ENCODE measurements at regions not wholly inside any gene's neighbourhood (a gene's known extent, or its start where the extent isn't known, plus 50 kb on each side); places are given as distances from the start of the nearest gene placed in this dataset.

DNA sequence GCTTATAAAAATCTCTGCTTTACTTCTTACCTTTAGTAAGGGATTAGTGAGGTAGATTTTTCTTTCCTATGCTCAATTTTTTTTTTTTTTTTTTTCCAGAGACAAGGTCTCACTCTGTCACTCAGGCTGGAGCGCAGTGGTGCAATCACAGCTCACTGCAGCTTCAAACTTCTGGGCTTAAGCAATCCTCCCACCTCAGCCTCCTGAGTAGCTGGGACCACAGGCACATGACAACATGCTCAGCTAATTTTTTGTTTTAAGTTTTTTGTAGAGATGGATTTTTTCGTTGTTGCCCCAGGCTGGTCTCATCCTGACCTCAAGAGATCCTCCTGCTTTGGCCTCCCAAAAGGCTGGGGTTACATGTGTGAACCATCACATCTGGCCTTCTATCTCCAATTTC, 58.9 kb upstream of the RREB1 start:
- H2AFZ ChIP-seq (ENCODE audit: low read depth) = no peak overlapping the region
- no peaks in the 10 kb centered on the region for H3K79me2 ChIP-seq (ENCODE audit: insufficient read depth)
- H3K9me2 ChIP-seq = no peaks in the 10 kb centered on the region
- peaks cover 0 to 6% of the 10 kb centered on the region in 2 experiments; a peak in 1 of 4 replicates for H3K4me1 ChIP-seq (ENCODE audit: control insufficient read depth in 1 of 2, insufficient read depth in 2 of 2, low read depth in 1 of 2, low read length in 1 of 2)
- no peaks in the 10 kb centered on the region for H3K27me3 ChIP-seq (ENCODE audit: insufficient read depth)
- no peaks in the 10 kb centered on the region for H3K36me3 ChIP-seq (replicated peaks in 1 of 2; ENCODE audit: control insufficient read depth in 1 of 2, insufficient read depth in 2 of 2, low read length in 1 of 2)
- WGBS (ENCODE audit: low lambda C conversion rate) = 78% methylated on average over 2 of the region's 2 CpGs
- DNase-seq = no peak
- no peak overlapping the region for H3K27ac ChIP-seq (ENCODE audit: low read depth in 2 of 2, low read length in 1 of 2)
- no peaks in the 10 kb centered on the region for H3K9me3 ChIP-seq
- TF ChIP-seq RXRA (IDR thresholded peaks at IDR 0.05; ENCODE audit: borderline replicate concordance, low read depth) (no peak), GABPA (IDR thresholded peaks at IDR 0.05; ENCODE audit: low read depth) (no peak), NRF1 (IDR thresholded peaks at IDR 0.05; ENCODE audit: low read depth, low read length) (no peak), POLR2AphosphoS5 (IDR thresholded peaks at IDR 0.05; ENCODE audit: low read depth, low read length) (no peak)
- no peaks in the 10 kb centered on the region for H4K20me1 ChIP-seq (ENCODE audit: insufficient read depth)
- no peaks in the 10 kb centered on the region for H3F3A ChIP-seq (replicated peaks; ENCODE audit: insufficient read depth)
- no peak overlapping the region for H3K9ac ChIP-seq
- ChIA-PET CTCF (no interaction called here), POLR2A (no interaction called here)
- no peak overlapping the region for H3K4me3 ChIP-seq (ENCODE audit: low read depth in 2 of 2, low read length in 1 of 2)
- H3K4me2 ChIP-seq = no peak overlapping the region

DNA sequence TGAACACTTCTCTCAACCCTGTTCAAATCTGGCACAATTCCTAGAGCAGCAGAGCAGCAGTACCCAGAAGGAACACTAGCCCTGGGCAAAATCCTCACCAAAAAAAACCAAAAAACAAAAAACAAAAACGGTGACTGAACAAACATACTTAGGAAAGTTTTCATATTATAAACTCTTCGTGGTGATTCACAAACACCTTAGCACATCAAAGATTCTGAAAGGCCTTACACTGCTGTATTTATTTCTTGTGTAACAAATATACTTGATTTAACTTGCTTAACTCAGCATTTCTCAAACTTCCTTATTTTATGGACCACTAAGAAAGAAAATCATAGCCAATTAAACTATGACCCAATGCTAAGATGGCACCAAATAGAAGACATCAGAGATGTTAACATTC, 57.8 kb upstream of the RREB1 start:
- no peaks in the 10 kb centered on the region for H3K9me3 ChIP-seq
- 44% methylated on average over 2 of the region's 2 CpGs for WGBS (ENCODE audit: low lambda C conversion rate)
- no peaks in the 10 kb centered on the region for H4K20me1 ChIP-seq (ENCODE audit: insufficient read depth)
- H3K27ac ChIP-seq (ENCODE audit: low read depth in 2 of 2, low read length in 1 of 2) = no peak overlapping the region
- H3K27me3 ChIP-seq (ENCODE audit: insufficient read depth) = no peaks in the 10 kb centered on the region
- H3K4me2 ChIP-seq = no peak overlapping the region
- H3K4me1 ChIP-seq (ENCODE audit: control insufficient read depth in 1 of 2, insufficient read depth in 2 of 2, low read depth in 1 of 2, low read length in 1 of 2) = peaks cover 0 to 6% of the 10 kb centered on the region in 2 experiments; a peak in 1 of 4 replicates
- no peaks in the 10 kb centered on the region for H3K36me3 ChIP-seq (replicated peaks in 1 of 2; ENCODE audit: control insufficient read depth in 1 of 2, insufficient read depth in 2 of 2, low read length in 1 of 2)
- no peak overlapping the region for H2AFZ ChIP-seq (ENCODE audit: low read depth)
- H3K9ac ChIP-seq = no peak overlapping the region
- DNase-seq = no peak
- H3K4me3 ChIP-seq (ENCODE audit: low read depth in 2 of 2, low read length in 1 of 2) = no peak overlapping the region
- CTCF ChIA-PET = no interaction called here
- no peaks in the 10 kb centered on the region for H3K79me2 ChIP-seq (ENCODE audit: insufficient read depth)
- POLR2A ChIA-PET = no interaction called here
- no peaks in the 10 kb centered on the region for H3K9me2 ChIP-seq
- H3F3A ChIP-seq (replicated peaks; ENCODE audit: insufficient read depth) = no peaks in the 10 kb centered on the region
- no peak for TF ChIP-seq FOSL2 (IDR thresholded peaks at IDR 0.05; ENCODE audit: borderline replicate concordance, low read depth)
- TF ChIP-seq SIN3A (IDR thresholded peaks at IDR 0.05; ENCODE audit: borderline replicate concordance, low read depth, low read length) = no peak
- no peak for TF ChIP-seq RCOR1 (IDR thresholded peaks at IDR 0.05; ENCODE audit: low read length)
- TF ChIP-seq MXI1 (IDR thresholded peaks at IDR 0.05; ENCODE audit: low read depth, low read length) = no peak
- TF ChIP-seq ELF1 (IDR thresholded peaks at IDR 0.05) = no peak
- TF ChIP-seq, protein P1, sequence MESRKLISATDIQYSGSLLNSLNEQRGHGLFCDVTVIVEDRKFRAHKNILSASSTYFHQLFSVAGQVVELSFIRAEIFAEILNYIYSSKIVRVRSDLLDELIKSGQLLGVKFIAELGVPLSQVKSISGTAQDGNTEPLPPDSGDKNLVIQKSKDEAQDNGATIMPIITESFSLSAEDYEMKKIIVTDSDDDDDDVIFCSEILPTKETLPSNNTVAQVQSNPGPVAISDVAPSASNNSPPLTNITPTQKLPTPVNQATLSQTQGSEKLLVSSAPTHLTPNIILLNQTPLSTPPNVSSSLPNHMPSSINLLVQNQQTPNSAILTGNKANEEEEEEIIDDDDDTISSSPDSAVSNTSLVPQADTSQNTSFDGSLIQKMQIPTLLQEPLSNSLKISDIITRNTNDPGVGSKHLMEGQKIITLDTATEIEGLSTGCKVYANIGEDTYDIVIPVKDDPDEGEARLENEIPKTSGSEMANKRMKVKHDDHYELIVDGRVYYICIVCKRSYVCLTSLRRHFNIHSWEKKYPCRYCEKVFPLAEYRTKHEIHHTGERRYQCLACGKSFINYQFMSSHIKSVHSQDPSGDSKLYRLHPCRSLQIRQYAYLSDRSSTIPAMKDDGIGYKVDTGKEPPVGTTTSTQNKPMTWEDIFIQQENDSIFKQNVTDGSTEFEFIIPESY (IDR thresholded peaks at IDR 0.05; ENCODE audit: borderline replicate concordance, low read depth) = no peak
- TF ChIP-seq EP300 (IDR thresholded peaks at IDR 0.05; ENCODE audit: borderline replicate concordance in 1 of 2, low read depth in 1 of 2, low read length in 1 of 2) = no peak
- TF ChIP-seq EZH2phosphoT487 (IDR thresholded peaks at IDR 0.05; ENCODE audit: borderline replicate concordance, low read depth) = no peak
- TF ChIP-seq, protein P2, sequence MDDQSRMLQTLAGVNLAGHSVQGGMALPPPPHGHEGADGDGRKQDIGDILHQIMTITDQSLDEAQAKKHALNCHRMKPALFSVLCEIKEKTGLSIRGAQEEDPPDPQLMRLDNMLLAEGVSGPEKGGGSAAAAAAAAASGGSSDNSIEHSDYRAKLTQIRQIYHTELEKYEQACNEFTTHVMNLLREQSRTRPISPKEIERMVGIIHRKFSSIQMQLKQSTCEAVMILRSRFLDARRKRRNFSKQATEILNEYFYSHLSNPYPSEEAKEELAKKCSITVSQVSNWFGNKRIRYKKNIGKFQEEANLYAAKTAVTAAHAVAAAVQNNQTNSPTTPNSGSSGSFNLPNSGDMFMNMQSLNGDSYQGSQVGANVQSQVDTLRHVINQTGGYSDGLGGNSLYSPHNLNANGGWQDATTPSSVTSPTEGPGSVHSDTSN (IDR thresholded peaks at IDR 0.05) = no peak
- TF ChIP-seq TEAD4 (IDR thresholded peaks at IDR 0.05; ENCODE audit: borderline replicate concordance, insufficient read depth) = no peak
- TF ChIP-seq GATA2 (CRISPR knock-in tag; IDR thresholded peaks at IDR 0.05) = no peak
- TF ChIP-seq, protein P3, sequence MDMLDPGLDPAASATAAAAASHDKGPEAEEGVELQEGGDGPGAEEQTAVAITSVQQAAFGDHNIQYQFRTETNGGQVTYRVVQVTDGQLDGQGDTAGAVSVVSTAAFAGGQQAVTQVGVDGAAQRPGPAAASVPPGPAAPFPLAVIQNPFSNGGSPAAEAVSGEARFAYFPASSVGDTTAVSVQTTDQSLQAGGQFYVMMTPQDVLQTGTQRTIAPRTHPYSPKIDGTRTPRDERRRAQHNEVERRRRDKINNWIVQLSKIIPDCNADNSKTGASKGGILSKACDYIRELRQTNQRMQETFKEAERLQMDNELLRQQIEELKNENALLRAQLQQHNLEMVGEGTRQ (IDR thresholded peaks at IDR 0.05; ENCODE audit: borderline replicate concordance, low read depth, low read length) = no peak
- TF ChIP-seq TCF12 (IDR thresholded peaks at IDR 0.05) = no peak
- TF ChIP-seq, protein P4, sequence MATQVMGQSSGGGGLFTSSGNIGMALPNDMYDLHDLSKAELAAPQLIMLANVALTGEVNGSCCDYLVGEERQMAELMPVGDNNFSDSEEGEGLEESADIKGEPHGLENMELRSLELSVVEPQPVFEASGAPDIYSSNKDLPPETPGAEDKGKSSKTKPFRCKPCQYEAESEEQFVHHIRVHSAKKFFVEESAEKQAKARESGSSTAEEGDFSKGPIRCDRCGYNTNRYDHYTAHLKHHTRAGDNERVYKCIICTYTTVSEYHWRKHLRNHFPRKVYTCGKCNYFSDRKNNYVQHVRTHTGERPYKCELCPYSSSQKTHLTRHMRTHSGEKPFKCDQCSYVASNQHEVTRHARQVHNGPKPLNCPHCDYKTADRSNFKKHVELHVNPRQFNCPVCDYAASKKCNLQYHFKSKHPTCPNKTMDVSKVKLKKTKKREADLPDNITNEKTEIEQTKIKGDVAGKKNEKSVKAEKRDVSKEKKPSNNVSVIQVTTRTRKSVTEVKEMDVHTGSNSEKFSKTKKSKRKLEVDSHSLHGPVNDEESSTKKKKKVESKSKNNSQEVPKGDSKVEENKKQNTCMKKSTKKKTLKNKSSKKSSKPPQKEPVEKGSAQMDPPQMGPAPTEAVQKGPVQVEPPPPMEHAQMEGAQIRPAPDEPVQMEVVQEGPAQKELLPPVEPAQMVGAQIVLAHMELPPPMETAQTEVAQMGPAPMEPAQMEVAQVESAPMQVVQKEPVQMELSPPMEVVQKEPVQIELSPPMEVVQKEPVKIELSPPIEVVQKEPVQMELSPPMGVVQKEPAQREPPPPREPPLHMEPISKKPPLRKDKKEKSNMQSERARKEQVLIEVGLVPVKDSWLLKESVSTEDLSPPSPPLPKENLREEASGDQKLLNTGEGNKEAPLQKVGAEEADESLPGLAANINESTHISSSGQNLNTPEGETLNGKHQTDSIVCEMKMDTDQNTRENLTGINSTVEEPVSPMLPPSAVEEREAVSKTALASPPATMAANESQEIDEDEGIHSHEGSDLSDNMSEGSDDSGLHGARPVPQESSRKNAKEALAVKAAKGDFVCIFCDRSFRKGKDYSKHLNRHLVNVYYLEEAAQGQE (IDR thresholded peaks at IDR 0.05; ENCODE audit: low read depth, low read length) = no peak
- TF ChIP-seq NFIC (IDR thresholded peaks at IDR 0.05; ENCODE audit: borderline replicate concordance) = no peak
- no peak for TF ChIP-seq FOXM1 (IDR thresholded peaks at IDR 0.05; ENCODE audit: low read depth)
- TF ChIP-seq MEF2A (IDR thresholded peaks at IDR 0.05; ENCODE audit: borderline replicate concordance, low read depth) = no peak

All from SK-N-SH (cell line).